ENCODE measurements at regions not wholly inside any gene's neighbourhood (a gene's known extent, or its start where the extent isn't known, plus 50 kb on each side); places are given as distances from the start of the nearest gene placed in this dataset.

GRCh38 chr5:118440496-118440895 is 547.9 kb downstream of the DTWD2 start:
- Histone ChIP-seq H3K4me2 (no peak overlapping the region), H3K4me3 (no peak overlapping the region), H2AFZ (no peak overlapping the region), H3K36me3 (ENCODE audit: low read depth) (no peaks in the 10 kb centered on the region), H3K9me3 (ENCODE audit: insufficient read depth, low read depth) (no peaks in the 10 kb centered on the region), H3F3A (ENCODE audit: insufficient read depth, low read depth) (no peaks in the 10 kb centered on the region), H4K20me1 (ENCODE audit: insufficient read depth) (no peaks in the 10 kb centered on the region), H3K9me2 (ENCODE audit: insufficient read depth) (no peaks in the 10 kb centered on the region), H3K27ac (no peak overlapping the region), H3K27me3 (ENCODE audit: insufficient read depth, low read depth) (no peaks in the 10 kb centered on the region), H3K4me1 (replicated peaks; ENCODE audit: insufficient read depth) (no peaks in the 10 kb centered on the region), H3K79me2 (ENCODE audit: low read depth) (no peaks in the 10 kb centered on the region)
- intact Hi-C loops (cut with micrococcal nuclease; ENCODE audit: unreplicated experiment): no loop called here
- CTCF ChIA-PET: no interaction called here
- no peak for DNase-seq
- TF ChIP-seq CTCF (conservative IDR thresholded peaks at IDR 0.05) (no peak), EZH2 (IDR thresholded peaks at IDR 0.05; ENCODE audit: low read depth) (no peak)
- POLR2A ChIA-PET (ENCODE audit: unreplicated experiment): no interaction called here
- BruUV-seq (replicated peaks): no TSS peak

DNA sequence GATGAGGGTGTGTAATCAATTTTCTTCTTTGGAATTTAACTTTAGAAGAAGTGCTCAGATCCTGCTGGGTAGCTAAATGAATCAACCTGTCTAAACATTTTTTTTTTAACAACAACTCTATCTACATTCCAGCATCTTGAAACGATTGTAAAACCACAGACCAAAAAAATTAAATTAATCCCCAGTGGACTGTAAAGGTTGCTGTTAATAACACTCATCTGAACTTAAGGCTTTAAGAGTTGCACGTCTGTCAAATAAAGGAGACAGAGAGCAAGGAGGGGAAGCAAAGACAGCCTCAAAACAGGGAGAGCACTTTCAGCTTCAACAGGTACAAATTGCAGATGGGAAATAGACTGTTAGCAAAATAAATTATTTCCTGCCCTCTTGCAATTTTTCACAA is 548.5 kb downstream of the DTWD2 start:
- Histone ChIP-seq H3K27me3 (ENCODE audit: insufficient read depth, low read depth) (no peaks in the 10 kb centered on the region), H3K4me2 (no peak overlapping the region), H3K4me3 (no peak overlapping the region), H3K36me3 (ENCODE audit: low read depth) (no peaks in the 10 kb centered on the region), H3K79me2 (ENCODE audit: low read depth) (no peaks in the 10 kb centered on the region), H3K4me1 (replicated peaks; ENCODE audit: insufficient read depth) (no peaks in the 10 kb centered on the region), H3F3A (ENCODE audit: insufficient read depth, low read depth) (no peaks in the 10 kb centered on the region), H2AFZ (no peak overlapping the region), H4K20me1 (ENCODE audit: insufficient read depth) (no peaks in the 10 kb centered on the region), H3K27ac (no peak overlapping the region), H3K9me2 (ENCODE audit: insufficient read depth) (no peaks in the 10 kb centered on the region), H3K9me3 (ENCODE audit: insufficient read depth, low read depth) (no peaks in the 10 kb centered on the region)
- intact Hi-C loops (cut with micrococcal nuclease; ENCODE audit: unreplicated experiment): no loop called here
- CTCF ChIA-PET: no interaction called here
- no TSS peak for BruUV-seq (replicated peaks)
- DNase-seq: no peak
- POLR2A ChIA-PET (ENCODE audit: unreplicated experiment): no interaction called here
- TF ChIP-seq EZH2 (IDR thresholded peaks at IDR 0.05; ENCODE audit: low read depth) (no peak), CTCF (conservative IDR thresholded peaks at IDR 0.05) (no peak)

- POLR2A ChIA-PET (ENCODE audit: unreplicated experiment): no interaction called here
- H3K27me3 ChIP-seq (ENCODE audit: insufficient read depth, low read depth): no peaks in the 10 kb centered on the region
- BruUV-seq (replicated peaks): no TSS peak
Observed at GRCh38 chr5:118435131-118435530, 553.2 kb downstream of the DTWD2 start.

More at GRCh38 chr5:118435131-118435530, 553.2 kb downstream of the DTWD2 start:
- intact Hi-C loops (cut with micrococcal nuclease; ENCODE audit: unreplicated experiment): no loop called here
- CTCF ChIA-PET: no interaction called here
- Histone ChIP-seq H3K36me3 (ENCODE audit: low read depth) (no peaks in the 10 kb centered on the region), H3K4me2 (no peak overlapping the region), H3K4me3 (no peak overlapping the region), H3K9me3 (ENCODE audit: insufficient read depth, low read depth) (no peaks in the 10 kb centered on the region), H2AFZ (no peak overlapping the region), H3K9me2 (ENCODE audit: insufficient read depth) (no peaks in the 10 kb centered on the region), H3F3A (ENCODE audit: insufficient read depth, low read depth) (no peaks in the 10 kb centered on the region), H3K27ac (no peak overlapping the region), H3K4me1 (replicated peaks; ENCODE audit: insufficient read depth) (no peaks in the 10 kb centered on the region), H3K79me2 (ENCODE audit: low read depth) (no peaks in the 10 kb centered on the region), H4K20me1 (ENCODE audit: insufficient read depth) (no peaks in the 10 kb centered on the region)
- TF ChIP-seq EZH2 (IDR thresholded peaks at IDR 0.05; ENCODE audit: low read depth) (no peak), CTCF (conservative IDR thresholded peaks at IDR 0.05) (no peak)
- DNase-seq: no peak
